Esophagus muscularis mucosa (tissue), 4 donors: ENCODE measurements at regions not wholly inside any gene's neighbourhood (a gene's known extent, or its start where the extent isn't known, plus 50 kb on each side); places are given as distances from the start of the nearest gene placed in this dataset.

Experiments used
- DNase-seq: peaks from one replicate; pipeline ENCODE4 v3.0.0-alpha.2; 2017; ENCODE audit errors: extremely low spot score
- H3K27ac ChIP-seq, 4 donors: fragments of 200-600 bp; sonication (generic); replicated peaks in 1 of 4; 1 replicate in 3 of 4; 2 replicates in 1 of 4; pipeline ENCODE4 v1.5.1; 2016 to 2019; ENCODE audit warnings: mild to moderate bottlenecking in 1 of 4
- H3K27me3 ChIP-seq, 4 donors: fragments of 200-600 bp; sonication (generic); one replicate each; pipeline versions ENCODE4 v1.5.1 to v1.6.0; 2016 to 2019
- H3K36me3 ChIP-seq, 4 donors: fragments of 200-600 bp; sonication (generic); one replicate each; pipeline ENCODE4 v1.5.1; 2016 to 2019
- H3K4me1 ChIP-seq, 4 donors: fragments of 200-600 bp; sonication (generic); one replicate each; pipeline ENCODE4 v1.5.1; 2016 to 2019
- H3K4me3 ChIP-seq, 4 donors: fragments of 200-600 bp; sonication (generic); 1 replicate in 2 of 4; 2 replicates in 2 of 4; pipeline ENCODE4 v1.5.1; 2016 to 2019; ENCODE audit warnings: mild to moderate bottlenecking in 4 of 4, moderate library complexity in 1 of 4
- H3K9me3 ChIP-seq, 4 donors: fragments of 200-600 bp; sonication (generic); 1 replicate in 3 of 4; 2 replicates in 1 of 4; pipeline ENCODE4 v1.5.1; 2016 to 2019
- EP300 ChIP-seq: sonication (generic); formaldehyde crosslinking; IDR thresholded peaks from one replicate; pipeline ENCODE4 v1.6.1; 2017; ENCODE audit warnings: antibody characterized with exemption
- POLR2A ChIP-seq: fragments of 450-650 bp; IDR thresholded peaks from one replicate; pipeline ENCODE4 v1.6.1; 2017; ENCODE audit warnings: antibody characterized with exemption, moderate library complexity, mild to moderate bottlenecking, low read depth
- POLR2AphosphoS5 ChIP-seq, 2 donors: sonication (generic); formaldehyde crosslinking; IDR thresholded peaks; one replicate each; pipeline ENCODE4 v1.6.1; 2017; ENCODE audit warnings: antibody characterized with exemption in 2 of 2
- WGBS: methylation state at CpG from one replicate; pipeline ENCODE4 v1.1.5; 2018; 5-methylcytosine and 5-hydroxymethylcytosine counted together
- intact Hi-C: fragments of 100-400 bp; cut with DNase I; formaldehyde crosslinking; loops from one replicate; pipeline ENCODE4 v1.15.1; 2023
- TF ChIP-seq, protein P1 (sequence below), 3 experiments: fragments of 200-600 bp in 2 of 3; fragments of 450-650 bp in 1 of 3; sonication (generic) in 2 of 3; IDR thresholded peaks; one replicate each; pipeline ENCODE4 v1.5.1; 2017 to 2019; ENCODE audit warnings: antibody characterized with exemption in 3 of 3, mild to moderate bottlenecking in 2 of 3, moderate library complexity in 1 of 3

DNA sequence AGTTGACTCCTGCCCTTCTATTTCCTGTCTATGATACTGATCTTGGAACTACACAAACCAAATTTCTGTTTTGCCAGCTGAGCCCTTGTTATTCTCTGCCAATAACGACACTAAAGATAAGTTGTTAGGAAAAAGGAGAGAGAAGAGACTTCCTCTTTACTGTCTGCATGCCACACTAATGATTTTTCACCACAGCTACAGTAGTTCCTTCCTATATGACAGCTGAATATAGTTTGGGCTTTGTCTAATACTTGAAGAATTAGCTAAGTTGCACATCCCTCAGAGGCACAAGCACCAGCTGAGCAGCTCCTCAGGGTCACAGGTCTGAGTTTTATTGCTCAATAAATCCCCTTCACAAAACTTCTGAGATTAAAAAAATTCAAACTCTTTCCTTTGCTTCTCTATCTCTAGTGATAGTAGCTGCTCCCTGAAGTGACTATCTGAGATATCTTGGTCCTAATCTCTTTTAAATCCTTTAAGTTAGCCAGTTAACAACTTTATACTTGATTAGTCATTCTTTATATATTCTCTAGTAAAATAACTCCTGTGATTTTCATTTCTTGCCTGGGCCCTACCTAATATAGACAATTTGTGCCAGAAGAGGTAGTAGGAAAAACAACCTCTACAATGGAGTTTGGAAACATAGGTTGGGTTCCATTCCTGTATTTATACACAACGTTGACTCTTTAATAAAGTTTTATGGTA lies 253.0 kb upstream of the CNTNAP5 start:
- TF ChIP-seq POLR2AphosphoS5 (IDR thresholded peaks at IDR 0.05) (no peak), EP300 (no peak), POLR2A (no peak)
- TF ChIP-seq, protein P1, sequence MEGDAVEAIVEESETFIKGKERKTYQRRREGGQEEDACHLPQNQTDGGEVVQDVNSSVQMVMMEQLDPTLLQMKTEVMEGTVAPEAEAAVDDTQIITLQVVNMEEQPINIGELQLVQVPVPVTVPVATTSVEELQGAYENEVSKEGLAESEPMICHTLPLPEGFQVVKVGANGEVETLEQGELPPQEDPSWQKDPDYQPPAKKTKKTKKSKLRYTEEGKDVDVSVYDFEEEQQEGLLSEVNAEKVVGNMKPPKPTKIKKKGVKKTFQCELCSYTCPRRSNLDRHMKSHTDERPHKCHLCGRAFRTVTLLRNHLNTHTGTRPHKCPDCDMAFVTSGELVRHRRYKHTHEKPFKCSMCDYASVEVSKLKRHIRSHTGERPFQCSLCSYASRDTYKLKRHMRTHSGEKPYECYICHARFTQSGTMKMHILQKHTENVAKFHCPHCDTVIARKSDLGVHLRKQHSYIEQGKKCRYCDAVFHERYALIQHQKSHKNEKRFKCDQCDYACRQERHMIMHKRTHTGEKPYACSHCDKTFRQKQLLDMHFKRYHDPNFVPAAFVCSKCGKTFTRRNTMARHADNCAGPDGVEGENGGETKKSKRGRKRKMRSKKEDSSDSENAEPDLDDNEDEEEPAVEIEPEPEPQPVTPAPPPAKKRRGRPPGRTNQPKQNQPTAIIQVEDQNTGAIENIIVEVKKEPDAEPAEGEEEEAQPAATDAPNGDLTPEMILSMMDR (IDR thresholded peaks at IDR 0.05), result no peak
- H3K27me3 ChIP-seq, result no peaks in the 10 kb centered on the region
- no peaks in the 10 kb centered on the region for H3K9me3 ChIP-seq
- no peak overlapping the region for H3K27ac ChIP-seq
- DNase-seq, result no peak
- no peaks in the 10 kb centered on the region for H3K4me1 ChIP-seq
- no peak overlapping the region for H3K4me3 ChIP-seq
- 54% methylated on average over 2 of the region's 2 CpGs for WGBS
- H3K36me3 ChIP-seq, result no peaks in the 10 kb centered on the region
- intact Hi-C loops, result no loop called here

DNA sequence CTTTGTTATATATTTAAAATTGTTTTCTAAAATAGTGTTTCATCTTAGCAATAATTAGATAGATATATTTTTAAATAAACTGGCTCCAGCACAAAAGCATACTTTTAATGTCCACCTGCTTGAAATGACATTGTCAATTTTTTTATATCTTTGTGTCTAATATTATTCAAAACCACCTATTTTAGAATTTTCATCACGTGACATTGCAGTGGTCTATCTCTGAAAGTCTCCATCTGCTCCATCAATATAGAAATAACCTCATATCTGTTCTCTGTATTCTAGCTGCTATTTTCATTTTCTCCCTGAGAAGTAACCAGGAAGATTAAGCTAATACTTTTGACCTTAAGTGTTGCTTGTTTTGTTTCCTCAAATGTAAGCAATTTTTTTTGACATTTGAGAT lies 248.0 kb upstream of the CNTNAP5 start:
- DNase-seq, result no peak
- H3K4me3 ChIP-seq, result no peak overlapping the region
- TF ChIP-seq EP300 (no peak), POLR2AphosphoS5 (IDR thresholded peaks at IDR 0.05) (no peak), POLR2A (no peak)
- TF ChIP-seq, protein P1 (IDR thresholded peaks at IDR 0.05), result no peak
- H3K4me1 ChIP-seq, result no peaks in the 10 kb centered on the region
- H3K27me3 ChIP-seq, result no peaks in the 10 kb centered on the region
- H3K36me3 ChIP-seq, result no peaks in the 10 kb centered on the region
- no peak overlapping the region for H3K27ac ChIP-seq
- no peaks in the 10 kb centered on the region for H3K9me3 ChIP-seq
- intact Hi-C loops, result no loop called here
- whole genome bisulfite sequencing, result 84% methylated on average over 1 of the region's 1 CpG

DNA sequence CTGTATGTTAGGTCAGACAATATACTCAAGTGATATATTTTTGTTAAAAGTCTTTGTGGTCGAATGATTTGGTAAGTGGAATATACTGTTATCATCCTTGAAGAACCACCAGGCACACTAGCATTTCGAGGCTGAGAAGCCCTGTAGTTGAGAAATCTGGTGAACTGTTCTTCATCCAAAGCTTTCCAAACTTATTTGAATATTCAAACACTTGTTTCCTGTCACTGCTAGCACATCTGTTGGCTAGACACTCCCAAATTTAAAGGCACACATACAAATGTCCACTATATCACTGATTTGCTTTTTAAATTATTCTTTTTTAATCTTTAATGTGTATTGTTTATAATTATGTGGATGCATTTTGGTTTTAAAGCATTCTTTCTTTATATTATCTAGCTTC lies 241.9 kb upstream of the CNTNAP5 start:
- Histone ChIP-seq H3K9me3 (peaks cover 0 to 14% (median 4%) of the 10 kb centered on the region in 4 donors), H3K27ac (no peak overlapping the region), H3K4me1 (no peaks in the 10 kb centered on the region), H3K4me3 (no peak overlapping the region), H3K36me3 (no peaks in the 10 kb centered on the region), H3K27me3 (no peaks in the 10 kb centered on the region)
- no peak for DNase-seq
- 65% methylated on average over 2 of the region's 2 CpGs for WGBS
- TF ChIP-seq EP300, result no peak
- TF ChIP-seq, protein P1 (IDR thresholded peaks at IDR 0.05), result no peak
- no peak for TF ChIP-seq POLR2AphosphoS5 (IDR thresholded peaks at IDR 0.05)
- no peak for TF ChIP-seq POLR2A
- intact Hi-C loops, result no loop called here

DNA sequence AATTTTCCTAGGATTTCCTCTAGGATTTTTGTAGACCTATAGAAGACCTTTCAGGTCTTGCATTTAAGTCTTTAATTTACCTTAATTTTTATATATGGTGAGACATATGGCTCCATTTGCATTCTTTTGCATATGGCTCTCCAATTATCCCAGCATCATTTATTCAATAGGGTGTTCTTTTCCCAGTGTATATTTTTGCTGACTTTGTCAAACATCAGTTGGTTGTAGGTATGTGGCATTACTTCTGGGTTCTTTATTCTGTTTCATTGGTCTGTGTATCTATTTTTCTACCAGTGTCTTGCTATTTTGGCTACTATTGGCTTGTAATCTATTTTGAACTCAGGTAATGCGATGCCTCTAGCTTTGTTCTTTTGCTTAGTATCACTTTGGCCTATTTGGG lies 239.8 kb upstream of the CNTNAP5 start:
- no peak overlapping the region for H3K4me3 ChIP-seq
- no peaks in the 10 kb centered on the region for H3K27me3 ChIP-seq
- DNase-seq, result no peak
- intact Hi-C loops, result no loop called here
- WGBS, result 46% methylated on average over 1 of the region's 1 CpG
- no peak for TF ChIP-seq EP300
- TF ChIP-seq, protein P1 (IDR thresholded peaks at IDR 0.05), result no peak
- no peak for TF ChIP-seq POLR2A
- no peak for TF ChIP-seq POLR2AphosphoS5 (IDR thresholded peaks at IDR 0.05)
- peaks cover 0 to 14% (median 4%) of the 10 kb centered on the region in 4 donors for H3K9me3 ChIP-seq
- H3K36me3 ChIP-seq, result no peaks in the 10 kb centered on the region
- no peaks in the 10 kb centered on the region for H3K4me1 ChIP-seq
- no peak overlapping the region for H3K27ac ChIP-seq

DNA sequence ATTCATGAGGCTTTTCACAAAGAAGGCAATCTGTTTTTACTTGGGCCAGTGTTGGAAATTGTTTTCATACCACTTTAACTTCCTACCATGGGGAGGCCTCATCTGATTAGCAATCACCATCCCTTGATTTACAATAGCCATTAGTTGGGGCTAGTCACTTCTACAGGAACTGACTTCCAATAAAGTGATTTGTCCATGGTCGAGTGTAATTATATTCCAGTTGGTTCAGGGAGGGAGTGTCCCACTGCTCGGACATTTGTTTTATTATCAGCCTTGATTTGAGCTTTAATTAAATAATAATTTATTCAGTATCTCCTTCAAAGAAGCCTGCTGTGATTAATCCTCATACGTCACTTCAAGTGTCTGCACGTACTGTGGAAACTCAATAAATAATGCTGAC lies 233.9 kb upstream of the CNTNAP5 start:
- Histone ChIP-seq H3K27me3 (no peaks in the 10 kb centered on the region), H3K36me3 (no peaks in the 10 kb centered on the region), H3K27ac (no peak overlapping the region), H3K4me1 (no peaks in the 10 kb centered on the region), H3K4me3 (no peak overlapping the region), H3K9me3 (peaks cover 0 to 5% (median 2%) of the 10 kb centered on the region in 4 donors)
- intact Hi-C loops, result no loop called here
- 87% methylated on average over 4 of the region's 4 CpGs for WGBS
- DNase-seq, result no peak
- no peak for TF ChIP-seq POLR2AphosphoS5 (IDR thresholded peaks at IDR 0.05)
- TF ChIP-seq, protein P1 (IDR thresholded peaks at IDR 0.05), result no peak
- TF ChIP-seq POLR2A, result no peak
- no peak for TF ChIP-seq EP300
